ENCODE measurements at regions not wholly inside any gene's neighbourhood (a gene's known extent, or its start where the extent isn't known, plus 50 kb on each side); places are given as distances from the start of the nearest gene placed in this dataset.

GRCh38 chr1:208420696-208421095, 176.5 kb upstream of the PLXNA2 start:
- DNase-seq, result no peak

- DNase-seq, result no peak
These were observed 177.3 kb upstream of the PLXNA2 start for GRCh38 chr1:208421486-208421885.

DNA sequence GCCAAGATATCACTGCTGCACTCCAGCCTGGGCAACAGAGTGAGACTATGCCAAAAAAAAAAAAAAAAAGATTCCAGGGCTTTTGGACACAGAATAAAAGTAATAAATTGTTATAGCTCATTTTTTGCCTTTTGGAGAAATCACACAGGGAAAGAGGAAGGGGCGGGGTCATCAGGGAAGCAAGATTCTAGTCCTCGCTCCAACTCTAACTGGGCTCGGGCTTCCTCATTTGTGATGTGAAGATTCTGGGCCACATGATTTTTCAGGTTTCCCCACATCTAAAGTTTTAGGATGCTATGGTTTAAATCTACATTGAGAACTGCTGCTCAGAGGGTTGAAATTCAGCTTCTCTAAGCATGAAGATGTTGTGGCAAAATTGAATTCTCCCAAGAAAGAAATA, 179.3 kb upstream of the PLXNA2 start:
- no peak for DNase-seq

DNA sequence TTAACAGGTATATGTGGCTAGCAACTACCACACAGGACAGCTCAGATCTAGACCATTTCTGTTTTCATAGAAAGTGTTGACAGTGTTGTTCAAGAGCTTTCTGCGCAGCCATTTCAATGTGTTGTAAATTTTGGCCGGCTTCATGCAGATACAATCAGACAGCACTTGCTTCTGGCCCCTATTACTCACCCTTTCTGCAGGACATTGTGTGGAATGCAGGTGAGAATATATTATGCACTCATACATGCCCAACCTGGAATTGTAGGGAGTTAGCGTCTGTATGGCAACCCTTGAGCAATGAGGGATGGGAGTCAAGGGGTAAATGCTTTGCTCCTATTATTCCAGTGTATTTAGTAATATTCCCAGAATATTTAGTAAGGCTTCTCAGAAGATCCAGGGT, 180.9 kb upstream of the PLXNA2 start:
- DNase-seq, result no peak

DNA sequence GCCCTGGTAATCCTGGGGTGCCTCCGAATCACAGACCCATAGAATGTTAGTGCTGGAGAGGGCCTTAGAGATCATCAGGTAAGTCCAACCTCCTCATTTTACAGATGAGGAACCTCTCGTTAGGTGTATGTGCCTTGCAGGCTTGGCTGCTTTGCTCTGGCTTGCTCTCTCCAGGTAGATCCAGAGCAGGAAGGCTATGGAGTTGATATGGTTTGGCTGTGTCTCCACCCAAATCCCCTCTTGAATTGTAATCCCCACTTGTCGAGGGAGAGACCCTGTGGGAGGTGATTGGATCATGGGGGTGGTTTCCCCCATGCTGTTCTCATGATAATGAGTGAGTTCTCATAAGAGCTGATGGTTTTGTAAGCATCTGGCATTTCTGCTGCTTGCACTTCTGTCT, 186.0 kb upstream of the PLXNA2 start:
- DNase-seq, result no peak

DNA sequence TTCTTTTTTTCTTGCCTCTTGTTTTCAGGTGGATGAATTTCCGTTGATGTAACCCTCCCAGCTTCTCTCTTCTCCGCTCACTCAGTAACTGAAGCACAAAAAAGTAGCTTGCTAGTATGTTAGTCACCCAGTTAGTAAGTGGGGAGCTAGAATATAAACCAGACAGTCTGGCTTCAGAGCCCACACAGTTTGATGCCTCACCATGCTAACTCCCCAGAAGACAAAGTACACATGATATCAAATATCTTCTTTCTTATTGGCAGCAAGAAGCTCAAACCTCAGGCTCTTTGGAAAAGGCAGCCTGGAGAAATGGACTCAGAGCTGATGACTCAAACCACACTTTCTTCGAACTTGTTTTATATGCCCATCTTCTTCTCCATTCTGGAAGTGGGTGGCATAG, 187.5 kb upstream of the PLXNA2 start:
- DNase-seq, result no peak

DNA sequence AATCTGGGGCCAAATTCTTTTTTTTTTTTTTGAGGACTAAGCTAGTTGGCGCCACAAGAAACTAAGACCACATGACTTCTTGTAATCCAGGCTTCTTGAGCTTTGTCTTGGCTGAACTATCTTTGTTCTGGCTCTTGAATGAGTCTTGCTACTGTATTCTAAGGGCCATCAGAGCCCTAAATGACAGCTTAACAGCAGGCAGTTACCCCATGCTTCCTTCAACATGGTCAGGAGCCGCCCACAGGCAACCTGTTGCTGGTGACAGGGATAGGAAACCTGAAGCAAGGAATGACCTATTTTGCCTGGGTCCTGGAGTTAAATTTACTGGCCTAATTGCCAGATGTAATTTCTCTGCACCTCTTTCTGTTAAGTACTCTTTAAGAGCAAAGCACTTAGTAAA, 188.2 kb upstream of the PLXNA2 start:
- DNase-seq, result no peak

DNA sequence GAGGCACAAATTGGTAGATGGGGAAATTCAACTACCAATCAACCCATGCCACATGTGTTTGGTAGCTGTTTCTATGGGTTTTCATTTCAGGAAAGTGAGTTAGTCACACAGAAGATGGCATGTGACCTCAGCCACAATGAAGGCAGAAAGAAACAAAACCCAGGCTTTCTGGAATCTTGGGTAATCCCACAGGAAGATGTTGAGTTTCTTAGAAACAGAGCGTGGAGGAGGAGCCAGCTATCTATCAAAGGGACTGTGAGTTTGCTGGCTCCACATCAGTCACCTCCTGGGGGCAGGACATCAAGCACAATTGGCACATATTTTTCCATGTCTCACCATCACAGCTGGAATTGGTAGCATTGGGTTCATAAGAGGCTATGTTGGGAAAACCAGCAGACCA, 188.9 kb upstream of the PLXNA2 start:
- DNase-seq, result no peak

DNA sequence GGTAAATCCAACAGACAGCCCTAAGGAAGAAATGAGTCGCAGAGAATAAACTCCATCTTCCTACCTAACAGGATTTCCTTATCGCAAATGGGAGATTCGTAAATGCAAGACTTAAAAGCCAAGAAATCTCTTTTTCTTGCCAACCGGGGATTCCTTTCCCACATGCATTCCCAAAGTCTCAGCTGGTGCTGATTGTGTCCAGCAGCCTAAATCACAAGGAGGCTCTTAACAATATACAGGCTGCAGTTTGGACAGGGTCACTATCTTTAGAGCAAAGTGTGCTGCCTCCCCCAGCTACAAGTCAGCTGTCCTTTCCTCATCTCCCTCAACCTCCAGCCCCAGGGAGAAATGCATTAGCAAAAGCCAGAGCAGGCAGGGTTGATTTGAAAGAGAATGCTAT, 189.8 kb upstream of the PLXNA2 start:
- no peak for DNase-seq

GRCh38 chr1:208437401-208437800, 193.2 kb upstream of the PLXNA2 start:
- no peak for DNase-seq

DNA sequence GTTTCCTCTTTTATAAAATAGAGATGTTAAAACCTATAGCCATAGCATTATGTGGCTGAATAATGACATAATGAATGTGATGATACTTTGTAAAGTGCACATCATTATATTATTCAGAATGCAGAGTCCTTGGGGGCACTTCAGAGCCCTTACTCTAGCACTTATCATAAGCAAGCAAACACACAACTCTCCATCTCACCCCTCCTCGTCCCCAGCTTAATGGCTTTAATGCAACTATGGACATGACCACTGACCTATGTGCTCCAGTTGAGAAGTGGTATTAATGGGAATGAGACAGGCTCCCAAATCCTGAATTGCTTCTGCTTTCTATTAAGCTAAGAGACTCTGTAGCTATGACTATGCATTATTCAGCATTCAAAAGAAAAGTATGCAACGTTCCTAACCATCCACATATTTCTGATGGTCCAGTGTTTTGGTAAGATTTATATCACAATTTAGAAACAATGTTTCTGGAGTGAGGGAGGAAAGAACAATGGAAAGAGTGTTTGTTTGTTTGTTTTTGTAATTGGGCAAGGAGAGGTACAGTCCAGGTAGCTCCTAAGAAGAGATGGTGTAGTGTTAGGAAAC, 194.0 kb upstream of the PLXNA2 start:
- DNase-seq, result no peak

DNA sequence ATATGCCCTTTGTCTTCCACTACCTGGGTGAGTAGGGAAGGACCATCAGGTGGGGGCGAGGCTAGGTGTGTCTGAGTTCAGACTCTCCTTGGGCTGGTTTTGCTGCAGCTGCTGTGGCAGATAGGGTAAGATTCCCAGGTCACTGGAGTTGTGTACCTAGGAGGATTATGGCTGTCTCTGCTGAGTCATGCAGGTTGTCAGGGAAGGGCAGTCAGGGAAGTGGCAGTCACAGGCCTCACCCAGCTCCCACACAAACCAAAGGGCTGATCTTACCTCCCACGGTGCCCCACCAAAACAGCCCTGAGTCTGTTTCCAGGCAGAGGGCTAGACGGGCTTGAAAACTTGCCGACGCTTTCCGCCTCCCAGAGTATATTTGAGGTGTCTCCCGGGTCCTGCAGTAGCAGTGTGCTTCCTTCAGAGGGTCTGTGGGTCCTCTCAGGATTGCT, 201.6 kb upstream of the PLXNA2 start:
- no peak for DNase-seq

DNA sequence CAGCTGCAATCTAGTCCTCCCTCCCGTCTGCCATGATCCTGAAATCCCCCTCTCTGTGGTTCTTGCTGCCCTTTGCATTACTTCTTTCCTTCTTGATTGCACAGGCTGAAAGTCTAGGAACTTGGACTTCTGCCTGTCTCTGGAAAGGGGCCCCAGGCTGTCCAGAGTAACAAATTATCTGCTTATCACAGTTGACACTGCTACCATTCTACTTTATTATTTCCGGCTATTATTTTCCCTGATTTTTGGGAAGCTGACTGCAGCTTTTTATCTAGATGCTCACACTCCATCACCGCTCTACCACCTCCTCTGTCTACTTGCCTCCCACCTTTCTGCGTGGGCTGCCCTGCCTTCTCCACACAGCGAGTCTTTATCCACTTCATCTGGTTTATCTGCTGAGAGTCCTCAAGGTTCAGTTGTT, 202.1 kb upstream of the PLXNA2 start:
- DNase-seq, result no peak

DNA sequence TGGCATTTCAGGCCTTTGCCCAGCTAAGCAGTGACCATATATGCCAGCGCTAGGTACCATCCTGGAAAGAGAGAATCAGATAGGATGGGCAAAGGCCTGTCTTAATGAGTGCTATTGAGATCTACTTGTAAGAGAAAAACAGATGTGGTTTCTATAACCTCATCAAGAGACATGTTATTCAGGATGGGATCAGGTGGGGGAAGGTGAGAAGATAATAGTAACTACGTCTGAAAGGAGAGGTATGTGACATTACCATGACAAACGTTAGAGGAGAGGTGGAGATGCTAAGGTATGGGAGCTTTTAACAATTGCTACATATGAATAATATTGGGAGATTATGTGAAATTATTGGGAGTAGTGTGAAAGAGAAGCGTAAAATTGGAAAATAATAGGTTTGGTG, 204.2 kb upstream of the PLXNA2 start:
- DNase-seq, result no peak

GRCh38 chr1:208449951-208450350, 205.8 kb upstream of the PLXNA2 start:
- no peak for DNase-seq

- no peak for DNase-seq
These were observed 206.8 kb upstream of the PLXNA2 start for GRCh38 chr1:208450958-208451357.

DNA sequence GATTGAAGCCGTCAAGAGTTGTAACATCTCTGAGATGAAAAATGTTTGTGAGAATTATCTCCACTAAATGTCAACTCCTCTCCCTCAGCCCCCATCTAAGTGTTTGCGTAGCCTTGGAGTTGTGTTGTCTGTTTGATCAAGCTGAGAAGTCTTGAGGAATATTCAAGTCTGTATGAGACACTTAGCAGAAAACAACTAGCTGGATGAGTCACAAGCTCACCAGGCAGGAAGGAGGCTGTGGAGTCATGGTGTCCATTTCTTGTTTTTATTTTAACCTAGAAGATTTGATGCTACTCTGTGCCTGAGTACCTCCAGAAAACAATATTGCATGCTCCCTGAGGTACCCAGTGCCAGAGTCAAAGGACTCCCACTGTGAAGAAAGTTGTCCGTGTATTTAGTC, 211.6 kb upstream of the PLXNA2 start:
- DNase-seq, result no peak

DNA sequence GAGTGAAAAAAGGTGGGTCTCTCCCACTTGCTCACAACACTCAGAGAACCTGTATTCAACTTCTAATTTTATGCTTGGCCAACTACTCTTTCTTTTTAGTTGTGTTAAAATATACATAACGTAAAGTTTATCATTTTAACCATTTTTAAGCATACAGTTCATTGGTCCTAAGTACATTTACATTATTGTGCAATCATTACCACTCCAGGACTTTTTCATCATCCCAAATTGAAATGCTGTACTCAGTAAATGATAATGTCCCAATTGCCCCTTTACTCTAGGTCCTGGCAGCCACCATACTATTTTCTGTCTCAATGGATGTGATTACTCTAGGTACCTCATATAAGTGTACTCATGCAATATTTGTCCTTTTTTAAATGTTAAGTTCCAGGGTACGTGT, 212.3 kb upstream of the PLXNA2 start:
- no peak for DNase-seq

DNA sequence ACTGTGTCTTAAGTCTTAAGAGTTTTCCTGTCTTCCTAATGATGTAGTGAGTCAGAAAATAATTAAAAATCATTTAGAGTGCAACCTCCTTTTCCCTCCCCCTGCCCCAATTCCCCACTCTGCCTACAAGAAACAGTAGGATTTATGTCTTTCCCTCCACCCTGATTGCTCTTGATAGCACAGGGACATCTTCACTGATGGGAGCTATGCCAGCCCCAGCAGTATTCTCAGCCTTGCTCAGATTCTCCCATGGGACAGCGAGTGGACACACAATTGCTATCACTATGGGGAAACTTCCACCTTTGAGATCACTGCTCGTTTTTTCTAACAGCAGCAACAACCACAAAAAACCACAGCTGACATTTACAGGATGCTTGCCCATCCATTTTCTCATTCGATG, 216.6 kb upstream of the PLXNA2 start:
- no peak for DNase-seq

DNA sequence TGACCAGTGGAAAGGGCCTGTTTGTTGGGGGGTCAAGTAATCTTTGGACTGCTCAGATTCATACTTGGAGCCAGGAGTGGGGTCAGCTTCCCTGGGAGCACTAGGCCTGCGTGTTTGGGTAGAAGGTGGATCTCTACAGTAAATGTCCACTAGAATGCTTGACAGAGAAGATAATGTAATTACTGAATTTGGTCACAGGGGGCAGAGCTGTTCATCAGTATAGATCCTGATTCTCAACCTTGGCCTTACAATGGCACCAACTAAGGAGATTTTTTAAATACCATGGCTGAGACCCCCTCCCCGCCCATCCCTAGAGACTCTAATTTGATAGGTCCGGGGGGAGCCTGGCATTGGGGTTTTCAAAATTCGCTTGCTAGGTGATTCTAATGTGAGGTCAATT, 217.5 kb upstream of the PLXNA2 start:
- no peak for DNase-seq

GRCh38 chr1:208462761-208463160, 218.6 kb upstream of the PLXNA2 start:
- no peak for DNase-seq

GRCh38 chr1:208465266-208465665, 221.1 kb upstream of the PLXNA2 start:
- DNase-seq, result no peak

- DNase-seq, result no peak
These were observed 221.8 kb upstream of the PLXNA2 start for GRCh38 chr1:208465786-208466590.

DNA sequence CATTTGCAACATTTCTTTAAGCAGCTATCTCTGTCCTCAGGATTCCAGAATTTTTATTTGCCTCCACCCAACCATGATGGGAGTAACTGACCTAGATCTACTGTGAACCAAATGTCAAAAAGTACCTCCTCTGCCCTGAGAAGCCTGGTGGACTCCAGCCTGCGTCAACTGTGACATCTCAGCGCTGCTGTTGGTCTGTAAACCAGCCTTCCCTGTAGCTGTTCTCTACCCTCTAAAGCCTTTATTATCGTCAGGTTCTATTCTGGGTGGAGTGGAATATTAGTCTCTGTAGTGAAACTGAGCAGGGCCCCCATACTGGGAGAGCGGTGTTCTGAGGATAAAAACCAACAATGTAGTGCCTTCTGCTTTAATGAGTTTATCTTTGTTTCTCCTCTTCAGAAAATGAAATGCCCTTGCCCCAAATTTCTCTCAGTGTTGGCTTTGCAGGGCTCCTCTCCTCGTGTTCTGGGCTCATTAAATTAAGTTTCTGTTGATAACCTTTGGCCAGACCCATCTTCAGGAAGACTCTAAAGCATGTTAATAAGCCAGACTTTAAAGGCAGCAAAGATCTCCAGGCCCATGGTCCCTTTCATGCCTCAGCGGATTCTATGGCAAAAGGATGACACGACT, 223.1 kb upstream of the PLXNA2 start:
- DNase-seq, result no peak

Measured in NCI-H1105 treated with DMSO at 0.1 percent for 48 hours (cell line).